Ishikawa (cell line): ENCODE measurements at regions not wholly inside any gene's neighbourhood (a gene's known extent, or its start where the extent isn't known, plus 50 kb on each side); places are given as distances from the start of the nearest gene placed in this dataset.

Source experiments
- RAD21 ChIP-seq: IDR thresholded peaks from 2 replicates; pipeline ENCODE4 v1.6.1; 2012; ENCODE audit warnings: low read depth
- ZBTB7A ChIP-seq: IDR thresholded peaks from 2 replicates; pipeline ENCODE4 v1.6.1; 2012; ENCODE audit warnings: low read depth

DNA sequence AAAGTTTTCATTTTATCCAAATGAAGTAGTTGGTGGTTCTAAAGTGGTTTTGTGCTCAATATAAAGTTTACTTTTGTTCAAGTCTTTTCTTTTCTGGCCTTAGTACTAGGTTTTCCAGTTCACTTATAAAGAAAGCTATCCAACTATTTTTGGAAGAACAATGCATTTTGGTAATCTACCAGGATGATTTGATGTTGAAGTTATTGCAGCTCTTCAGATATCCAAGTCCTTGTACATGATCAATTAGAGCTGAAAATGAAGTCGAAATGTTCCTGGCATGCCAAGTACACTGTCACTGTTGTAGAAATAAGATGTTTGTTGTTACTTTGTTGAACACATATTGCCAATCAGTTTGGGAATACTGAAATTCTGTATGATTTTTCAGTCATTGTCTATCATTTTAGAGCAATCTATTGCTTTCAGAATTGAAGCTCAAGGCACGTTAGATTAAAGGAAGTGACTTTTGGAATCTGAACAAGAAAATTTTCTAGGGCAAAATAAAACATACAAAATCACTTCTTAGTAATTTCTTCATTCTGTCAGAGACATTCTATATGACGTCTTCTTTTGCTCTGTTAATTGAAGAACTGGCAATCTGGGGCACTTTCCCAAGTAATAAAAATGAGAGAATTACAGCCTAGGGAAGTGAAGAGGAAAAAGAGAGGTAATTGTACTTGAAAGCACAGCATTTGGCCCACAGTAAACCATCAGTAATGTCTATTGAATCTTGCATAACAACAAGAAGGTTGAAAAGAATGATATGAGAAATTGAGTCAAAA, 232.3 kb downstream of the MREG start:
- TF ChIP-seq ZBTB7A (no peak), RAD21 (no peak)
